Esophagus (tissue), 2 donors: ENCODE measurements at regions not wholly inside any gene's neighbourhood (a gene's known extent, or its start where the extent isn't known, plus 50 kb on each side); places are given as distances from the start of the nearest gene placed in this dataset.
"Not testable (repeated sequence)": the region's sequence is repeated elsewhere in the genome, so short reads cannot be mapped to it uniquely, and the experiment has no call there.

Source experiments
- H3K27ac ChIP-seq, 2 donors: one replicate each; pipeline ENCODE4 v1.5.1; 2013; ENCODE audit warnings: low read depth in 2 of 2, mild to moderate bottlenecking in 2 of 2, inconsistent platforms in 1 of 2, low read length in 1 of 2, moderate library complexity in 1 of 2
- H3K27me3 ChIP-seq, 2 donors: one replicate each; pipeline ENCODE4 v1.6.1; 2013; ENCODE audit warnings: low read length in 2 of 2, control low read depth in 1 of 2, mild to moderate bottlenecking in 1 of 2; ENCODE audit not compliant: insufficient read depth in 2 of 2, control insufficient read depth in 1 of 2
- H3K36me3 ChIP-seq, 2 donors: one replicate each; pipeline ENCODE4 v1.6.1; 2013; ENCODE audit warnings: low read length in 1 of 2; ENCODE audit not compliant: control insufficient read depth in 2 of 2, insufficient read depth in 2 of 2
- H3K4me1 ChIP-seq, 2 donors: one replicate each; pipeline ENCODE4 v1.6.1; 2013; ENCODE audit warnings: low read length in 1 of 2; ENCODE audit not compliant: control insufficient read depth in 2 of 2, insufficient read depth in 2 of 2
- H3K4me3 ChIP-seq, 2 donors: one replicate each; pipeline ENCODE4 v1.5.1; 2013; ENCODE audit warnings: low read length in 2 of 2, mild to moderate bottlenecking in 2 of 2, low read depth in 1 of 2, moderate library complexity in 1 of 2
- H3K9me3 ChIP-seq, 2 donors: one replicate each; pipeline ENCODE4 v1.6.1; 2013; ENCODE audit warnings: mild to moderate bottlenecking in 2 of 2, low read depth in 1 of 2, low read length in 1 of 2, moderate library complexity in 1 of 2; ENCODE audit not compliant: control insufficient read depth in 2 of 2, insufficient read depth in 1 of 2
- WGBS, 2 donors: extraction: QIAGEN DNeasy Blood & Tissue Kit; methylation state at CpG; one replicate each; pipeline ENCODE4 v1.1.7; 2013; 5-methylcytosine and 5-hydroxymethylcytosine counted together
- donor health status: healthy with polysubstance abuse.
- donor health status: Bipolar disorder and iron deficiency.

DNA sequence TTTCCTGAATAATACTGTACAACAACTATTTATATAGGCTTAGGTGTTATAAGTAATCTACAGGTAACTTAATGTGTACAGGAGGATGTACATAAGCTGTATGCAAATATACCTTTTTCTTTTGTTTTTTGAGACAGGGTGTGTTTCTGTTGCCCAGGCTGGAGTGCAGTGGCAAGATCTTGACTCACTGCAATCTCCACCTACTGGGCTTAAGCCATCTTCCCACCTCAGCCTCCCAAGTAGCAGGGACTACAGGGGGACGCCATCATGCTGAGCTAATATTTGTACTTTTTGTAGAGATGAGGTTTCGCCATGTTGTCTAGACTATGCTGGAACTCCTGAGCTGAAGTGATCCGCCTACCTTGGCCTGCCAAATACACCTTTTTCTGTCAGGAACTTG is 191.7 kb upstream of the ZNF217 start:
- Histone ChIP-seq H3K4me1 (peaks cover 0 to 3% of the 10 kb centered on the region in 2 donors), H3K9me3 (no peaks in the 10 kb centered on the region), H3K27me3 (no peaks in the 10 kb centered on the region), H3K4me3 (no peak overlapping the region), H3K27ac (peak overlapping the region; percentile 73 to 74), H3K36me3 (no peaks in the 10 kb centered on the region)
- WGBS, 2 donors: 77 to 88% methylated on average over 3 of the region's 3 CpGs

DNA sequence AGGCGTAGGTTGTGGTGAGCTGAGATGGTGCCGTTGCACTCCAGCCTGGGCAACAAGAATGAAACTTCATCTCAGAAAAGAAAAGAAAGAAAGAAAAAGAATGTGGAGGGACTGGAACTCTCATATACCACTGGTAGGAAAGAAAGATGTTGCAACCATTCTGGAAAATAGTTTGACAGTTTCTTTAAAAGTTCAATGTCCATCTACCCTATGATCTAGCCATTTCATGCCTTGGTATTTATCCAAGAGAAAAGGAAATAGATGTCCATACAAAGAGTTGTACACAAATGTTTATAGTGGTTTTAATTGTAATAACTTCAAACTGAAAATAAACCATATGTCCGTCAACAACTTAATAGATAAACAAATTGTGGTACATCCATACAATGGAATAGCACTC is 190.1 kb upstream of the ZNF217 start:
- Histone ChIP-seq H3K9me3 (no peaks in the 10 kb centered on the region), H3K4me3 (no peak overlapping the region), H3K36me3 (no peaks in the 10 kb centered on the region), H3K4me1 (peaks cover 0 to 3% of the 10 kb centered on the region in 2 donors), H3K27ac (no peak overlapping the region), H3K27me3 (no peaks in the 10 kb centered on the region)
- WGBS, 2 donors: 78 to 99% methylated on average over 3 of the region's 3 CpGs

DNA sequence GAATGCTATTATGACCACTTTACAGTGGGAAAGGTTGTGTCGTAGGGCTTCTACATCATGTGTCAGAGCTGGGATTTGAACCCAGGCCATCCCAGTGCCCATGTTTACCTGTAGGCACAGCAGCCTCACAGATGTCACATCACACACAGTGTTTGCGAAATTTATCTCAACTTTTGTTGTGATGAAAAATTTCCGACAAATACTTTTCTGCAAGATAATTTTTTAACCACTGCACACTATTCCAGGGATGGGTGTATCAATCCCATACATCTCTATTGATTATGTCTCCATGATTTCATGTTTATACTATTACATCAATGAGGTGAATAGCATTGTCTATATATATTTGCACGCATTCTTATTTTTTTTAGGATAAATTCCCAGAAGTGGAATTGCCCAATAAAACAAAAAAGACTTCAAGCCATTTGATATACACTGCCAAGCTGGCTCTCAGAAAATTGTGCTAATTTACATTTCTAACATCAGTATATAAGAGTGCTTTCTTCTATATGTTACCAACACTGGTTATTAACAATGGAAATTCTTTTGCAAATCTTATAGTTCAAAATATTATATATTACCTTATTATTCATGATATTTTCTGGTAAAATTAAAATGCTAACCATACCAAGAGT is 189.1 kb upstream of the ZNF217 start:
- H3K9me3 ChIP-seq: no peaks in the 10 kb centered on the region
- no peak overlapping the region for H3K4me3 ChIP-seq
- H3K27me3 ChIP-seq: no peaks in the 10 kb centered on the region
- peaks cover 0 to 3% of the 10 kb centered on the region in 2 donors for H3K4me1 ChIP-seq
- no peaks in the 10 kb centered on the region for H3K36me3 ChIP-seq
- 91 to 98% methylated on average over 4 of the region's 4 CpGs for WGBS, 2 donors
- no peak overlapping the region for H3K27ac ChIP-seq

DNA sequence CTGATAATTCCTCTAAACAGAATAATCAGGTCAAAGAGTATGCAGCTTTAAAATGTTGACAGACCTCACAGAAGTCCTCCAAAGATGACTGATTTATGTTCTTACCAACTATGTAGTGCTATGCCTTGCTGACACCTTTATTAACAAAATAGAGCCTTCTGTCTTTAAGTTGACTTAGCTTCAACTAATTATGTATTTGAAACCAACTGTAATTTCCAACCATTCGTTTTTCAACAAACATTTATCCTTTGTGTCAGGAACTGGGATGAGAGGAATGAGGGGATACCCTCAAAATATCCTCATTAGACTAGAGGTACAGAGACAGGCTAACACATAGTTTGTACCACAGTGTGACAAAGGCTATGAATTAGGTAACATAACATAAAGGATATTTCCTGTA is 186.2 kb upstream of the ZNF217 start:
- H3K27me3 ChIP-seq: no peaks in the 10 kb centered on the region
- H3K36me3 ChIP-seq: no peaks in the 10 kb centered on the region
- WGBS, 2 donors: 48 to 54% methylated on average over 1 of the region's 1 CpG
- no peaks in the 10 kb centered on the region for H3K4me1 ChIP-seq
- H3K4me3 ChIP-seq: no peak overlapping the region
- H3K9me3 ChIP-seq: no peaks in the 10 kb centered on the region
- no peak overlapping the region for H3K27ac ChIP-seq

DNA sequence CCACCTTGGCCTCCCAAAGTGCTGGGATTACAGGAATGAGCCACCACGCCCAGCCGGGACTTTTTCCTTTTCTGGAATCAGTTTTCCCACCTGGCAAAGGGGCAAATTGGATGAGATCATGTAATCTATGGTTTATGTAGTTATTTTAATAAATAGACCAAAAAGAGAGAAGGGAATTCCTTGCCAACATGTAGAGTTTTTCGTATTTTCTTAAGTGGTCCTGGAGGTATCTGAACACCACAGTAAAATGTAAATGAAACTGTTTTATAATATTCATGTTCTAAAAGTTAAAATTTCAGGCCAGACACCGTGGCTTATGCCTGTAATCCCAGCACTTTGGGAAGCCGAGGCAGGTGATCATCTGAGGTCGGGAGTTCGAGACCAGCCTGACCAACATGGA is 185.1 kb upstream of the ZNF217 start:
- H3K27ac ChIP-seq: no peak overlapping the region
- H3K36me3 ChIP-seq: no peaks in the 10 kb centered on the region
- 92 to 94% methylated on average over 7 of the region's 7 CpGs for WGBS, 2 donors
- no peaks in the 10 kb centered on the region for H3K27me3 ChIP-seq
- H3K9me3 ChIP-seq: no peaks in the 10 kb centered on the region
- no peak overlapping the region for H3K4me3 ChIP-seq
- no peaks in the 10 kb centered on the region for H3K4me1 ChIP-seq

DNA sequence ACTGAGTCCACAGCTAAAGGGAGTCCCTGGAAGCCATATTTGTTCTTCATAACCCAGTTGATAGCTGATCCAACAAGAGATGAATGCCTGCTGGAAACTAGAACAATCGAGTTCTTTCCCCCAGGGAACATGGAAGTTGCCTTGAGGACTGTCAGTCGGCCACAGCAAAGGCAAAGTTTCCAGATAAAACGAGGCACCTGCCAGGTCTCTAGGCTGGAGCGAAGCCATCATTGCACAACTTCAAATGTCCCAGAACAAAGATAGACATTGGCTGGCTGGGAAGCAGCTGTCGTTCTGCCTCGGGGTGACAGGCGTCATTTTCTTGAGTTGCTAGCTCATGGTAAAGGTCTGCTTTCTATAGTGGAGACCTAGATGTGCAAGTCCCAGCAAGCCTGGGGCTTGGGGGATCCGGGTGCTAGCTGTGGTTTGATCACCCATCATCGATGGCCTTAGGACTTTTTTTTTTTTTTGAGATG is 184.4 kb upstream of the ZNF217 start:
- Histone ChIP-seq H3K36me3 (no peaks in the 10 kb centered on the region), H3K4me1 (no peaks in the 10 kb centered on the region), H3K4me3 (no peak overlapping the region), H3K27me3 (no peaks in the 10 kb centered on the region), H3K9me3 (no peaks in the 10 kb centered on the region), H3K27ac (no peak overlapping the region)
- WGBS, 2 donors: 47 to 52% methylated on average over 9 of the region's 9 CpGs

DNA sequence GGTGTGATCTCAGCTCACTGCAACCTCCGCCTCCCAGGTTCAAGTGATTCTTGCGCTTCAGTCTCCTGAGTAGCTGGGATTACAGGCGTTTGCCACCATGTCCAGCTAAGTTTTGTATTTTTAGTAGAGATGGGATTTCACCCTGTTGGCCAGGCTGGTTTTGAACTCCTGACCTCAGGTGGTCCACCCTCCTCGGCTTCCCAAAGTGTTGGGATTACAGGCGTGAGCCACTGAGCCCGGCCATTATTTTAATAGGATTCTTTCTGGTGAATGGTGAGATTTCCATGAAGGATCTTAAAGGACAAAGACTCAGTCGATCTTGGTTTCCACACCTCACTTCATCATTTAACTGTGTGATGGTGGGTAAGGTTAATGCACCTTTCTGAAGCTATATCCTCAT is 183.8 kb upstream of the ZNF217 start:
- H3K4me1 ChIP-seq, H3K36me3 ChIP-seq, H3K27me3 ChIP-seq, H3K27ac ChIP-seq, H3K4me3 ChIP-seq, H3K9me3 ChIP-seq: not testable (repeated sequence)
- 92 to 94% methylated on average over 7 of the region's 7 CpGs for WGBS, 2 donors

DNA sequence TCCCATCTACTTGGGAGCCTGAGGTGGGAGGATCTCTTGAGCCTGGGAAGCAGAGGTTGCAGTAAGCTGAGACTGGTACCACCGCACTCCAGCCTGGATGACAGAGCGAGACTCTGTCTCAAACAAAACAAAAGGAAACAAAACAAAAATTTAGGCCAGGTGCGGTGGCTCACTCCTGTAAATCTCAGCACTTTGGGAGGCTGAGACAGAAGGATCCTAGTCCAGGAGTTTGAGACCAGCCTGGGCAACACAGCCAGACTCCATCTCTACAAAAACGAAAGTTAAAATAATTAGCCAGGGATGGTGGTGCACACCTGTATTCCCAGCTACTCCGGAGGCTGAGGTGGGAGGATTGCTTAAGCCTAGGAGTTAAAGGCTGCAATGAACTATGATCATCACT is 183.2 kb upstream of the ZNF217 start:
- Histone ChIP-seq H3K9me3 (no peaks in the 10 kb centered on the region), H3K27me3 (no peaks in the 10 kb centered on the region), H3K27ac (no peak overlapping the region), H3K36me3 (no peaks in the 10 kb centered on the region), H3K4me3 (no peak overlapping the region), H3K4me1 (no peaks in the 10 kb centered on the region)
- WGBS, 2 donors: 85 to 95% methylated on average over 5 of the region's 5 CpGs

DNA sequence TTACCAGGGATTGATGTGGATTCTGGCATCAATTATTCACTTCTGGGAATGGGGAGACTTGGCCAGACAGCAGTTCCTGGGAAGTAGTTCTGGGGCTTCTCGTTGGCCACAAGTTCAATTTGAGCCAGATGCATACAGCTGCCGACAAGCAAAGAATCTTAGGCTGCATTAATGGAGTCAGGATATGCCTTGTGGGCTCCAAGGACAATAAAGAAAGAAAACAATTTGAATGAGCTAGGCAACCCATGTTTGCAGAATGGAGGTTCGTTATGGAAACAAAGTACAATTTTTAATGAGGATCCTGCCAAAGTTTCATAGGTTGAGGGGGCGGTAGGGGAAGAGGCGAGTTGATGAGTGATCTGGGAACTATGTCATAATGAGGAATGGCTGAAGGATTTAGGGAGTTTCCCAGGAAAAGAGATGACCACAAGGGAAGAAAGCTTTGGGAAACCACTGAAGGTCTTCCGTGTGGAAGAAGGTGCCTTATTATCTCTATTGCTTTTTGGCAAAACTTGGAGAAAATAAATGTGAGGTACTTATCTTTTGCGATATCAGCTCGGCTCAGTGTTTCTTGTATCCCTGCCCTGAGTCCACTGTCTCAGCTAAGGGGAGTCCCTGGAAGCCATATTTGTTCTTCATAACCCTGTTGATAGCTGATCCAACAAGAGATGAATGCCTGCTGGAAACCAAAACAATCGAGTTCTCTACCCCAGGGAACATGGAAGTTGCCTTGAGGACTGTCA is 181.0 kb upstream of the ZNF217 start:
- Histone ChIP-seq H3K27ac (peak overlapping the region; percentile 21 to 29), H3K27me3 (no peaks in the 10 kb centered on the region), H3K36me3 (no peaks in the 10 kb centered on the region), H3K4me3 (no peak overlapping the region), H3K4me1 (no peaks in the 10 kb centered on the region), H3K9me3 (no peaks in the 10 kb centered on the region)
- 51 to 60% methylated on average over 9 of the region's 9 CpGs for WGBS, 2 donors
